WTC11 (cell line): ENCODE measurements at regions not wholly inside any gene's neighbourhood (a gene's known extent, or its start where the extent isn't known, plus 50 kb on each side); places are given as distances from the start of the nearest gene placed in this dataset.

Source experiments
- ATAC-seq: fragments of 200-7000 bp; cut with Tn5 transposase; 2 replicates; pipeline ENCODE4 v1.10.0; 2021; ENCODE audit warnings: mild to moderate bottlenecking, moderate library complexity
- CTCF ChIA-PET: fragments of 300-600 bp; sonication (Branson Sonifier 250); formaldehyde crosslinking; loops from one replicate; lab custom pipeline; 2021; ENCODE audit warnings: antibody characterized with exemption; lab: Charles Lee
- POLR2A ChIA-PET: fragments of 350-600 bp; sonication (Branson Sonifier 250); formaldehyde crosslinking; loops from one replicate; lab custom pipeline; 2021; ENCODE audit warnings: antibody characterized with exemption; lab: Charles Lee
- DNase-seq: peaks from one replicate; pipeline ENCODE4 v3.0.0; 2021; ENCODE audit warnings: low spot score
- H3K27ac Mint-ChIP-seq: 2 replicates; pipeline ENCODE4 v1.8.0; 2021; ENCODE audit warnings: mixed read lengths
- H3K27me3 Mint-ChIP-seq: 2 replicates; pipeline ENCODE4 v1.8.0; 2021; ENCODE audit warnings: low read depth, mild to moderate bottlenecking, moderate library complexity, mixed read lengths
- H3K36me3 Mint-ChIP-seq: 2 replicates; pipeline ENCODE4 v1.8.0; 2021; ENCODE audit warnings: mixed read lengths
- H3K4me1 Mint-ChIP-seq: 2 replicates; pipeline ENCODE4 v1.8.0; 2022; ENCODE audit warnings: mixed read lengths
- H3K4me3 Mint-ChIP-seq: 2 replicates; pipeline ENCODE4 v1.8.0; 2021; ENCODE audit warnings: mild to moderate bottlenecking, moderate library complexity, mixed read lengths
- H3K9me3 Mint-ChIP-seq: 2 replicates; pipeline ENCODE4 v1.8.0; 2021; ENCODE audit warnings: mixed read lengths
- CDX4 ChIP-seq: fragments of 250-450 bp; sonication (Bioruptor Pico); IDR thresholded peaks from 2 replicates; pipeline ENCODE4 v1.9.0; 2021; ENCODE audit warnings: moderate library complexity, mild to moderate bottlenecking, inconsistent platforms, borderline replicate concordance
- CREM ChIP-seq: sonication (generic); formaldehyde crosslinking; IDR thresholded peaks from 2 replicates; pipeline ENCODE4 v1.8.1; 2022; ENCODE audit warnings: mild to moderate bottlenecking, missing genetic modification reagents, moderate library complexity
- EMX1 ChIP-seq: fragments of 250-450 bp; sonication (Bioruptor Pico); IDR thresholded peaks from 2 replicates; pipeline ENCODE4 v1.8.0; 2021; ENCODE audit warnings: mild to moderate bottlenecking
- ESRRA ChIP-seq: sonication (generic); formaldehyde crosslinking; IDR thresholded peaks from 2 replicates; pipeline ENCODE4 v1.8.1; 2022; ENCODE audit warnings: mild to moderate bottlenecking, missing genetic modification reagents, borderline replicate concordance
- FOXJ3 ChIP-seq: sonication (generic); formaldehyde crosslinking; IDR thresholded peaks from 2 replicates; pipeline ENCODE4 v1.9.0; 2021; ENCODE audit warnings: missing genetic modification reagents, mild to moderate bottlenecking, borderline replicate concordance
- FOXK1 ChIP-seq: sonication (generic); formaldehyde crosslinking; IDR thresholded peaks from 2 replicates; pipeline ENCODE4 v1.8.0; 2022; ENCODE audit warnings: mild to moderate bottlenecking, moderate library complexity, missing genetic modification reagents
- FOXP4 ChIP-seq: sonication (generic); formaldehyde crosslinking; IDR thresholded peaks from 2 replicates; pipeline ENCODE4 v1.8.0; 2022; ENCODE audit warnings: mild to moderate bottlenecking, missing genetic modification reagents
- HMGXB4 ChIP-seq: sonication (generic); formaldehyde crosslinking; IDR thresholded peaks from 2 replicates; pipeline ENCODE4 v1.8.1; 2023; ENCODE audit warnings: mild to moderate bottlenecking, moderate library complexity, missing genetic modification reagents
- PRDM15 ChIP-seq: sonication (generic); formaldehyde crosslinking; IDR thresholded peaks from 2 replicates; pipeline ENCODE4 v1.8.0; 2022; ENCODE audit warnings: missing genetic modification reagents
- RELA ChIP-seq: sonication (generic); formaldehyde crosslinking; IDR thresholded peaks from 2 replicates; pipeline ENCODE4 v1.8.1; 2022; ENCODE audit warnings: missing genetic modification reagents, mild to moderate bottlenecking, borderline replicate concordance
- RORB ChIP-seq: fragments of 250-450 bp; sonication (Bioruptor Pico); IDR thresholded peaks from 2 replicates; pipeline ENCODE4 v1.9.0; 2021; ENCODE audit warnings: mild to moderate bottlenecking
- SOX15 ChIP-seq: fragments of 250-450 bp; sonication (Bioruptor Pico); IDR thresholded peaks from 2 replicates; pipeline ENCODE4 v1.9.0; 2021; ENCODE audit warnings: mild to moderate bottlenecking
- TCF7 ChIP-seq: sonication (generic); formaldehyde crosslinking; IDR thresholded peaks from 2 replicates; pipeline ENCODE4 v1.8.0; 2022; ENCODE audit warnings: mild to moderate bottlenecking, low read depth, missing genetic modification reagents, moderate library complexity
- TEAD1 ChIP-seq: sonication (generic); formaldehyde crosslinking; IDR thresholded peaks from 2 replicates; pipeline ENCODE4 v1.8.0; 2022; ENCODE audit warnings: mild to moderate bottlenecking, missing genetic modification reagents
- ZBTB43 ChIP-seq: sonication (generic); formaldehyde crosslinking; IDR thresholded peaks from 2 replicates; pipeline ENCODE4 v1.8.1; 2023; ENCODE audit warnings: mild to moderate bottlenecking, missing genetic modification reagents

- H3K4me3 Mint-ChIP-seq = no peak overlapping the region
- peaks cover 27% of the 10 kb centered on the region for H3K4me1 Mint-ChIP-seq
- POLR2A ChIA-PET = no interaction called here
- TF ChIP-seq CREM (CRISPR knock-in tag) = no peak
- no peak for TF ChIP-seq ESRRA
- no peak for TF ChIP-seq EMX1
- TF ChIP-seq SOX15 (CRISPR knock-in tag) = no peak
- no peak for TF ChIP-seq RELA (CRISPR knock-in tag)
- TF ChIP-seq ZBTB43 = no peak
- TF ChIP-seq PRDM15 (CRISPR knock-in tag) = no peak
- no peak for TF ChIP-seq TCF7 (CRISPR knock-in tag)
- no peak for TF ChIP-seq FOXJ3 (CRISPR knock-in tag)
- TF ChIP-seq RORB = no peak
- TF ChIP-seq, all 79 proteins: peak for 0
- CTCF ChIA-PET = no interaction called here
- DNase-seq (no peak), ATAC-seq (no peak)
- H3K9me3 Mint-ChIP-seq = 0 out of 2 replicates have a peak, but pooled peaks cover 5% of the 10 kb centered on the region
- H3K27me3 Mint-ChIP-seq = no peaks in the 10 kb centered on the region
- no peaks in the 10 kb centered on the region for H3K36me3 Mint-ChIP-seq
- no peak overlapping the region for H3K27ac Mint-ChIP-seq
These were observed 577.4 kb upstream of the RORB start for GRCh38 chr9:73919712-73920111.

GRCh38 chr9:73923796-73924195, 573.3 kb upstream of the RORB start:
- H3K36me3 Mint-ChIP-seq = no peaks in the 10 kb centered on the region
- ChIA-PET POLR2A (no interaction called here), CTCF (no interaction called here)
- no peak for TF ChIP-seq ZBTB43
- no peak for TF ChIP-seq FOXK1 (CRISPR knock-in tag)
- TF ChIP-seq CDX4 (CRISPR knock-in tag) = no peak
- TF ChIP-seq HMGXB4 = no peak
- no peak for TF ChIP-seq TEAD1 (CRISPR knock-in tag)
- no peak for TF ChIP-seq FOXP4 (CRISPR knock-in tag)
- no peak for DNase-seq
- H3K27ac Mint-ChIP-seq = peak overlapping the region; percentile 15; the same call in 1 of the 2 replicates
- H3K9me3 Mint-ChIP-seq = 0 out of 2 replicates have a peak, but pooled peaks cover 5% of the 10 kb centered on the region
- peaks cover 12% of the 10 kb centered on the region for H3K4me1 Mint-ChIP-seq
- H3K4me3 Mint-ChIP-seq = no peak overlapping the region
- no peaks in the 10 kb centered on the region for H3K27me3 Mint-ChIP-seq
- ATAC-seq = no peak
